Tibial artery (tissue), 4 donors: ENCODE measurements at regions not wholly inside any gene's neighbourhood (a gene's known extent, or its start where the extent isn't known, plus 50 kb on each side); places are given as distances from the start of the nearest gene placed in this dataset.
"Not testable (repeated sequence)": the region's sequence is repeated elsewhere in the genome, so short reads cannot be mapped to it uniquely, and the experiment has no call there.

Source experiments
- DNase-seq, 2 donors: peaks; one replicate each; pipeline ENCODE4 v3.0.0-alpha.2; 2019
- H3K27ac ChIP-seq, 2 donors: fragments of 200-600 bp; sonication (generic) in 1 of 2; 1 replicate in 1 of 2; 2 replicates in 1 of 2; pipeline ENCODE4 v1.5.1; 2018 to 2019; ENCODE audit warnings: mild to moderate bottlenecking in 1 of 2
- H3K27me3 ChIP-seq, 2 donors: fragments of 200-600 bp; sonication (generic) in 1 of 2; one replicate each; pipeline versions ENCODE4 v1.5.1 to v1.6.0; 2016 to 2019
- H3K36me3 ChIP-seq, 3 donors: fragments of 200-600 bp; sonication (generic) in 2 of 3; one replicate each; pipeline ENCODE4 v1.5.1; 2016 to 2019; ENCODE audit warnings: mild to moderate bottlenecking in 2 of 3
- H3K4me1 ChIP-seq, 4 donors: fragments of 200-600 bp; sonication (generic) in 2 of 4; 1 replicate in 3 of 4; 2 replicates in 1 of 4; pipeline ENCODE4 v1.5.1; 2016 to 2019
- H3K4me3 ChIP-seq, 2 donors: fragments of 200-600 bp; sonication (generic) in 1 of 2; 1 replicate in 1 of 2; 2 replicates in 1 of 2; pipeline ENCODE4 v1.5.1; 2018 to 2019; ENCODE audit warnings: mild to moderate bottlenecking in 2 of 2
- H3K9me3 ChIP-seq, 3 donors: fragments of 200-600 bp; sonication (generic) in 1 of 3; one replicate each; pipeline ENCODE4 v1.5.1; 2016 to 2019
- intact Hi-C: fragments of 100-400 bp; cut with DNase I; formaldehyde crosslinking; loops from one replicate; pipeline ENCODE4 v1.15.0; 2023; ENCODE audit warnings: low total_unique reads
- TF ChIP-seq, protein P1 (sequence below), 2 experiments: fragments of 200-600 bp in 1 of 2; fragments of 450-650 bp in 1 of 2; IDR thresholded peaks; one replicate each; pipeline ENCODE4 v1.5.1; 2017 to 2019; ENCODE audit warnings: antibody characterized with exemption in 2 of 2, mild to moderate bottlenecking in 1 of 2, moderate library complexity in 1 of 2

DNA sequence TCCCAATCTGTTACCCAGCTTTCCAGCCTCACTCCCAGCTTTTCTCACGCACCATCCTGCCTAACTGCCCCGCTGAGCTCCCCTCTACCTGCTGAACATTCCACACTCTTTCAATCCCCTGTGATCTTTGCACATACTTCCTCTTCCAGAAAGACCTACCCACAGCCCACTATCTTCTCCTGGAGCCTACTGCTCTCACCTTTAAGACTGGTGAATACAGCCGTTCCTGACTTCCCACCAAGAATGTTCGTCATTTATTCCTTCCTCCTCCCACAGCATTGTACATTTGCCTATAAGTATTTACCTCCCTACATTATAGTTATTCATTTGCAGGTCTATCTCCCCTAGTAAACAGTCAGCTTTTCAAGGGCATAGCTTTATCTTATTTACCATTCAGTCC, 61.9 kb upstream of the MBOAT1 start:
- Histone ChIP-seq H3K4me3 (no peak overlapping the region), H3K36me3 (no peaks in the 10 kb centered on the region), H3K27me3 (peaks cover 0 to 4% of the 10 kb centered on the region in 2 donors), H3K9me3 (no peaks in the 10 kb centered on the region), H3K4me1 (no peaks in the 10 kb centered on the region), H3K27ac (no peak overlapping the region)
- intact Hi-C loops, result no loop called here
- TF ChIP-seq, protein P1, sequence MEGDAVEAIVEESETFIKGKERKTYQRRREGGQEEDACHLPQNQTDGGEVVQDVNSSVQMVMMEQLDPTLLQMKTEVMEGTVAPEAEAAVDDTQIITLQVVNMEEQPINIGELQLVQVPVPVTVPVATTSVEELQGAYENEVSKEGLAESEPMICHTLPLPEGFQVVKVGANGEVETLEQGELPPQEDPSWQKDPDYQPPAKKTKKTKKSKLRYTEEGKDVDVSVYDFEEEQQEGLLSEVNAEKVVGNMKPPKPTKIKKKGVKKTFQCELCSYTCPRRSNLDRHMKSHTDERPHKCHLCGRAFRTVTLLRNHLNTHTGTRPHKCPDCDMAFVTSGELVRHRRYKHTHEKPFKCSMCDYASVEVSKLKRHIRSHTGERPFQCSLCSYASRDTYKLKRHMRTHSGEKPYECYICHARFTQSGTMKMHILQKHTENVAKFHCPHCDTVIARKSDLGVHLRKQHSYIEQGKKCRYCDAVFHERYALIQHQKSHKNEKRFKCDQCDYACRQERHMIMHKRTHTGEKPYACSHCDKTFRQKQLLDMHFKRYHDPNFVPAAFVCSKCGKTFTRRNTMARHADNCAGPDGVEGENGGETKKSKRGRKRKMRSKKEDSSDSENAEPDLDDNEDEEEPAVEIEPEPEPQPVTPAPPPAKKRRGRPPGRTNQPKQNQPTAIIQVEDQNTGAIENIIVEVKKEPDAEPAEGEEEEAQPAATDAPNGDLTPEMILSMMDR (IDR thresholded peaks at IDR 0.05), result no peak
- no peak for DNase-seq

DNA sequence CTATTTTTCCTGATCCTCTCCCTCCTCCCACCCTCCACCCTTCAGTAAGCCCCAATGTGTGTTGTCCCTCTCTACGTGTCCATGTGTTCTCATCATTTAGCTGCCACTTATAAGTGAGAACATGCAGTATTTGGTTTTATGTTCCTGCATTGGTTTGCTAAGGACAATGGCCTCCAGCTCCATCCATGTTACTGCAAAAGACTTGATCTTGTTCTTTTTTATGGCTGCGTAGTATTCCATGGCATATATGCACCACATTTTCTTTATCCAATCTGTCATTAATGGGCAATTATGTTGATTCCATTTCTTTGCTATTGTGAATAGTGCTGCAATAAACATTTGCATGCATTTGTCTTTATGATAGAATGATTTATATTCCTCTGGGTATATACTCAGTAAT, 63.6 kb upstream of the MBOAT1 start:
- intact Hi-C loops, DNase-seq, H3K4me3 ChIP-seq: not testable (repeated sequence)

DNA sequence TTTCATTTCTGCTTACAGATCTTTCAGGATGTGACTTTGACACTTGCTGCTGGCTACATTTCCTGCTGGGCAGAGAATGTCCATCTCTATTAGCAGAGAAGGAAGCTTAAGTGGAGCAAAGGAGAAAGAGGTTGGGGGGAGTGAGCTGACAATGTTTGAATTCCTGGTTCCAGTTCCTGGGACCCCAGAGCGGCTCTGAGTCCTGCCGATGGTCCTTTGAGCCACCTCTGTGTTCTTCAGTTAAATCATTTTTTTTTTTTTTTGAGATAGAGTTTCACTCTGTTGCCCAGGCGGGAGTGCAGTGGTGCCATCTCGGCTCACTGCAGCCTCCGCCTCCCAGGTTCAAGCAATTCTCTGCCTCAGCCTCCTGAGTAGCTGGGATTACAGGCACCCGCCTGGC, 65.5 kb upstream of the MBOAT1 start:
- DNase-seq, intact Hi-C loops, H3K4me3 ChIP-seq, H3K4me1 ChIP-seq, H3K27ac ChIP-seq, H3K27me3 ChIP-seq, H3K36me3 ChIP-seq, H3K9me3 ChIP-seq: not testable (repeated sequence)

More for the DNA sequence above, 63.6 kb upstream of the MBOAT1 start:
- H3K27ac ChIP-seq, H3K4me1 ChIP-seq, H3K36me3 ChIP-seq, H3K27me3 ChIP-seq, H3K9me3 ChIP-seq: not testable (repeated sequence)

DNA sequence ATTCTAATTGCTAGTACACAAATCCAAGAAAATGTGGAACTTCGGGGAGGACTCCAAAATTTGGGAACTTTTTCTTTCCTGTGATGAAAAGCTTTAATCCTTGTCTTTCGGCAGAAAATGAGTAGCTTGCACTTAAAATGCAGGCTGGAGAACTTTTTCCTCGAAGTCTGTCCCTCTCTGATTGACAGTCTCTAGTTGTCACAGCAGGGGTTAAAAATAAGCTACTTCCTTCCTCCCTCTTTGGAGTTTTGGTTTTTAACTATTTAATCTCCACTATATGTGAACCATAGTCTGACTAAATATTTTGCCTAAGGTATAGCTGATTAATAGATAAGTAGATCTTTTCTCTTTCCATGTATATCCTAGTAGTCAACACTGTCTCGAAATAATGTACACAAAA, 66.8 kb upstream of the MBOAT1 start:
- DNase-seq, result no peak
- H3K4me1 ChIP-seq, result no peaks in the 10 kb centered on the region
- TF ChIP-seq, protein P1 (IDR thresholded peaks at IDR 0.05), result no peak
- no peak overlapping the region for H3K27ac ChIP-seq
- intact Hi-C loops, result no loop called here
- peaks cover 0 to 9% of the 10 kb centered on the region in 2 donors for H3K27me3 ChIP-seq
- H3K4me3 ChIP-seq, result no peak overlapping the region
- no peaks in the 10 kb centered on the region for H3K36me3 ChIP-seq
- no peaks in the 10 kb centered on the region for H3K9me3 ChIP-seq

DNA sequence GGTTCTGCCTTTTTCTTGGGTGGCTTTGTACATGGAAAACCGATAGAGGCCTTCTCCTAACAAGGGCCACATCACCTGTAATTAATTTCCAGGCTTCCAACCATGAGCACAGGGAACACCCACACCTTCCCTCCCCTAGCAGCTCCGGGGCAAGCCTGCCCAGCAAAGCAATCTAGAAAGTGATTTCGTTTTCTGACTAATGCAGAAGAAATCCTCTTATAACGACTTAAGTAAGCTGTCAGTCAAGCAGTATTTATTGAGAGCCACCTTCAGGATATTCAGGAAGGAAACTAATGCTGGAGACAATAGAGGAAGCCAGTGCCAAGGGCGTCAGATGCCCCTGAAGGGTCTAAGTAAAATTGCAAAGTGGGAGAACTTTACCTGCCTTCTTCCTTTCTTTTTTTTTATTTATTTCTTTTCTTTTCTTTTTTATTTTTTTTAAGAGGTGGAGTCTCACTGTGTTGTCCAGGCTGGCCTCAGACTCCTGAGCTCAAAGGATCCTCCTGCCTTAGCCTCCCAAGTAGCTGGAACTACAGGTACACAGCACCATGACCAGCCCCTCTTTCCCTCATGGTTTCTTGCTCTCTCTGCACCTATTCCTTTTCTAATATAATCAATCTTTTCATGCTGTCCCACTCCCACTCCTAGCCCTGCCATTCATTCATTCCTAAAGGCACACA, 67.5 kb upstream of the MBOAT1 start:
- Histone ChIP-seq H3K27me3 (peaks cover 0 to 9% of the 10 kb centered on the region in 2 donors), H3K27ac (no peak overlapping the region), H3K4me3 (no peak overlapping the region), H3K36me3 (no peaks in the 10 kb centered on the region), H3K4me1 (no peaks in the 10 kb centered on the region), H3K9me3 (no peaks in the 10 kb centered on the region)
- TF ChIP-seq, protein P1 (IDR thresholded peaks at IDR 0.05), result no peak
- DNase-seq, result no peak
- intact Hi-C loops, result no loop called here

DNA sequence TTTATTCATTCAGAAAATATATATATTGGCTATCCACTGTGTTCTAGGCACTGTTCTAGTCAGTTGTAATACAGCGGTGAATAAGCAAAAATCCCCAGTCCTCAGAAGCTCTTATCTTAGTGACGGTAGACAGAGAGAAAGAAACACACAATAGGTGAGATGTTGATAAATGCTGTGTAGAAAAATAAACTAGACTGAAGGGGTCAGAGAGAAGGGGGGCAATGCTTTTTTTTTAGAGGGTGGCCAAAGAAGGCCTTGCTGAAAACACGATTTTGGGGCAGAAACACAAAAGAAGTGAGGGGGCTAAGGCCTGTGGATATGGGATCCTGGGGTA, 68.0 kb upstream of the MBOAT1 start:
- DNase-seq, result no peak
- Histone ChIP-seq H3K9me3 (no peaks in the 10 kb centered on the region), H3K27ac (no peak overlapping the region), H3K4me1 (no peaks in the 10 kb centered on the region), H3K27me3 (peaks cover 0 to 9% of the 10 kb centered on the region in 2 donors), H3K4me3 (no peak overlapping the region), H3K36me3 (no peaks in the 10 kb centered on the region)
- TF ChIP-seq, protein P1 (IDR thresholded peaks at IDR 0.05), result no peak
- intact Hi-C loops, result no loop called here

DNA sequence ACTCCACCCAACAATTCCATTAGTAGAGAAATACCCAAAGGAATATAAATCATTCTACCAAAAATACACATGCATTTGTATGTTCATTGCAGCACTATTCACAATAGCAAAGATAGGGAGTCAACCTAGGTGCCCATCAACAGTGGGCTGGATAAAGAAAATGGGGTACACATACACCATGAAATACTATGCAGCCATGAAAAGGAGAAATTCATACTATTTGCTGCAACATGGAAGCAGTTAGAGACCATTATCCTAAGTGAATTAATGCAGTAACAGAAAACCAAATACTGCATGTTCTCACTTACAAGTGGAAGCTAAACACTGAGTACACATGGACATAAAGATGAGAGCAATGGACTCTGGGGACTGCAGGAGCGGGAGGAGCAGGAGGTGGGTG, 72.4 kb upstream of the MBOAT1 start:
- H3K4me3 ChIP-seq, result no peak overlapping the region
- intact Hi-C loops, result no loop called here
- H3K9me3 ChIP-seq, result no peaks in the 10 kb centered on the region
- H3K36me3 ChIP-seq, result no peaks in the 10 kb centered on the region
- H3K4me1 ChIP-seq, result no peaks in the 10 kb centered on the region
- peaks cover 0 to 3% of the 10 kb centered on the region in 2 donors for H3K27me3 ChIP-seq
- no peak overlapping the region for H3K27ac ChIP-seq
- DNase-seq, result no peak
- TF ChIP-seq, protein P1 (IDR thresholded peaks at IDR 0.05), result no peak
